Left ventricle myocardium inferior (tissue), 1 donor: ENCODE measurements at regions not wholly inside any gene's neighbourhood (a gene's known extent, or its start where the extent isn't known, plus 50 kb on each side); places are given as distances from the start of the nearest gene placed in this dataset.

Source experiments
- DNase-seq: peaks from one replicate; pipeline ENCODE4 v3.0.0-alpha.2; 2020
- H3K27ac ChIP-seq: fragments of 200-600 bp; replicated peaks from 2 replicates; pipeline ENCODE4 v1.8.0; 2021
- H3K27me3 ChIP-seq: fragments of 200-600 bp; 2 replicates; pipeline ENCODE4 v1.8.0; 2021; ENCODE audit warnings: low read depth
- H3K36me3 ChIP-seq: fragments of 200-600 bp; 2 replicates; pipeline ENCODE4 v1.8.0; 2021
- H3K4me1 ChIP-seq: fragments of 200-600 bp; 2 replicates; pipeline ENCODE4 v1.8.0; 2021
- H3K4me3 ChIP-seq: fragments of 200-600 bp; 2 replicates; pipeline ENCODE4 v1.8.0; 2021; ENCODE audit warnings: mild to moderate bottlenecking, moderate library complexity
- H3K9me3 ChIP-seq: fragments of 200-600 bp; replicated peaks from 2 replicates; pipeline ENCODE4 v1.8.0; 2021
- CTCF ChIP-seq: fragments of 200-600 bp; IDR thresholded peaks from 2 replicates; pipeline ENCODE4 v1.8.0; 2021; ENCODE audit warnings: antibody characterized with exemption, mild to moderate bottlenecking, borderline replicate concordance
- intact Hi-C: fragments of 100-400 bp; cut with micrococcal nuclease; formaldehyde crosslinking; loops from one replicate; pipeline ENCODE4 v1.11.0; 2022
- donor health status: DM: no; HTN: yes; CAD: no; lungs with severe emphysema.

DNA sequence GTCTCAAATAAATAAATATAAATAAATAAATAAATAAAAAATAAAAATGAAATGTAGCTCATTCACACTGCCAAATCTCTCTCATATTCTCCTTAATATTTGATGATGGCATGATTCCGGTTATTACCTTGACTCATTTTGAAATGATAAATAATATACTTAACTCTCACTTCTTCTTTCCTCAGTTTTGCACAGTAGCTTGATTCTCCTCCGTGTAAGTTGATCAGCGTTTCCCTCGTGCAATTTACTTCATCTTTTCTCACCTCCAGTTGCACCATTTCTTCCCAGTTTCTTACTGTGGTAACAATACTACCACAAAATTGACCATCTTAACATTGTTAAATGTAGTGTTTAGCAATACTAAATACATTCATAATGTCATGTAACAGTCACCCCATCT lies 111.6 kb downstream of the RIPK4 start:
- TF ChIP-seq CTCF, result no peak
- Histone ChIP-seq H3K36me3 (no peaks in the 10 kb centered on the region), H3K27me3 (peaks cover 13% of the 10 kb centered on the region), H3K27ac (no peak overlapping the region), H3K4me3 (no peak overlapping the region), H3K4me1 (peaks cover 24% of the 10 kb centered on the region), H3K9me3 (no peaks in the 10 kb centered on the region)
- no peak for DNase-seq
- intact Hi-C loops, result no loop called here

- DNase-seq, result no peak
- H3K27ac ChIP-seq, result no peak overlapping the region
- TF ChIP-seq CTCF, result no peak
These were observed 112.8 kb downstream of the RIPK4 start for GRCh38 chr21:41653954-41654491.

DNA sequence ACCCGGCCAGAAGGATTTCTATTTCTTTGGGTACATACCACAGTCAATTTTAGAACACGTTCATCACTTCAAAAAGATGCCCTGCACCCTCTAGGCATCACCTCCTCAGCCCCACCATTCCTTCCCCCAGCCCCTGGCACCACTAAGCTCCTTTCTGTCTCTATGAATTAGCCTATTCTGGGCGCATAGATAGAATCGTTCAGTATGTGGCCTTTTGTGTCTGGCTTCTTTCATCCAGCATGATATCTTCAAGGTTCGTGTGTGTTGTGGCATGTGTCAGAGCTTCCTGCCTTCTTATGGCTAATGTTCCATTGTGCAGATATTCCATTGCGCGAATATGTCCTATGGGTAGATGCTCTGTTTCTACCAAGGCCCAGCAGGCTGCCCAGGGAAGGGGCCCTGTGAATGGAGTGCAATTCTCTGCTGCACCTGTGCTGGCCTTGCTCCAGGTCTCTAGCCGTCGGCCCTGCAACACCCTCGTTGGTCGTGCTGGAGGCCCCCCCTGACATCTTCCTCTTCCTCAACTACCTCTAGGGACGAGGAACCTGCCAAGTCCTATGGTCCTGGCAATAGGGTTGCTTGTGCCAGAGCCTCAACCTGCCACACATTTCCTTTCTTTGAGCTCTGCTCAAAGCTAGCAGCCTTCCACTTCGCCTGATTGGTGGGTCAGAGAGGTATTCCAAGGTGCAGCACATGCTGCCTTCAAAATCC lies 113.5 kb downstream of the RIPK4 start:
- DNase-seq, result no peak
- H3K9me3 ChIP-seq, result no peaks in the 10 kb centered on the region
- peaks cover 24% of the 10 kb centered on the region for H3K4me1 ChIP-seq
- no peaks in the 10 kb centered on the region for H3K36me3 ChIP-seq
- no peak overlapping the region for H3K27ac ChIP-seq
- no peak for TF ChIP-seq CTCF
- peaks cover 4% of the 10 kb centered on the region for H3K27me3 ChIP-seq
- no peak overlapping the region for H3K4me3 ChIP-seq
- intact Hi-C loops, result no loop called here

More at GRCh38 chr21:41653954-41654491, 112.8 kb downstream of the RIPK4 start:
- Histone ChIP-seq H3K27me3 (peaks cover 6% of the 10 kb centered on the region), H3K9me3 (no peaks in the 10 kb centered on the region), H3K4me3 (no peak overlapping the region), H3K36me3 (no peaks in the 10 kb centered on the region), H3K4me1 (peaks cover 24% of the 10 kb centered on the region)
- intact Hi-C loops, result no loop called here

- no peak for DNase-seq
- no peaks in the 10 kb centered on the region for H3K9me3 ChIP-seq
- no peaks in the 10 kb centered on the region for H3K27me3 ChIP-seq
- no peak overlapping the region for H3K27ac ChIP-seq
- no peak overlapping the region for H3K4me3 ChIP-seq
- no peaks in the 10 kb centered on the region for H3K36me3 ChIP-seq
- no peak for TF ChIP-seq CTCF
- intact Hi-C loops, result no loop called here
- peaks cover 24% of the 10 kb centered on the region for H3K4me1 ChIP-seq
These were observed 115.0 kb downstream of the RIPK4 start for GRCh38 chr21:41651830-41652229.

DNA sequence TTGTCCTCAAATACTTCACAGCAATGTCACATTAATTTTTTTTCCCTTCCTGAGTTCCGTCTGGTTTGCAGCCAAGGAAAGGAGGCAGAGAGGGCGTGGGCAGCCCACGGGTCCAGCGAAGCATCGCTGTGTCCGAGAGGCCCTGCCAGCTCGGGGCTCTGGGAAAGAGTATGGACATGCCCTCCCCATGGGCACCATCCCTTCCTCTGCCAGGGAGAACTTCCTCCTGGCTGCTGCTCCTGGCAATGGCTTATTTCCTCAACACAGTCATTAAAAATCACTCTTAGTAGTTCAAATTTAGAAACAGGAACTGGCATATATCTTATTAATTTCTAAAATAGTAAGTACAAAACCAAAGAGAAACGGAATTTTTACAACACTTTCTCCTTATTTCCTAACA lies 115.4 kb downstream of the RIPK4 start:
- TF ChIP-seq CTCF, result no peak
- no peak overlapping the region for H3K4me3 ChIP-seq
- no peaks in the 10 kb centered on the region for H3K9me3 ChIP-seq
- peaks cover 24% of the 10 kb centered on the region for H3K4me1 ChIP-seq
- DNase-seq, result no peak
- no peaks in the 10 kb centered on the region for H3K36me3 ChIP-seq
- intact Hi-C loops, result no loop called here
- H3K27me3 ChIP-seq, result no peaks in the 10 kb centered on the region
- H3K27ac ChIP-seq, result no peak overlapping the region
